NCI-H2227 (cell line): ENCODE measurements at regions not wholly inside any gene's neighbourhood (a gene's known extent, or its start where the extent isn't known, plus 50 kb on each side); places are given as distances from the start of the nearest gene placed in this dataset.
"Not testable (repeated sequence)": the region's sequence is repeated elsewhere in the genome, so short reads cannot be mapped to it uniquely, and the experiment has no call there.

Source experiments
- DNase-seq: peaks from one replicate; lab custom pipeline; 2025; ENCODE audit not compliant: unreplicated experiment; lab: John Stamatoyannopoulos, UW

DNA sequence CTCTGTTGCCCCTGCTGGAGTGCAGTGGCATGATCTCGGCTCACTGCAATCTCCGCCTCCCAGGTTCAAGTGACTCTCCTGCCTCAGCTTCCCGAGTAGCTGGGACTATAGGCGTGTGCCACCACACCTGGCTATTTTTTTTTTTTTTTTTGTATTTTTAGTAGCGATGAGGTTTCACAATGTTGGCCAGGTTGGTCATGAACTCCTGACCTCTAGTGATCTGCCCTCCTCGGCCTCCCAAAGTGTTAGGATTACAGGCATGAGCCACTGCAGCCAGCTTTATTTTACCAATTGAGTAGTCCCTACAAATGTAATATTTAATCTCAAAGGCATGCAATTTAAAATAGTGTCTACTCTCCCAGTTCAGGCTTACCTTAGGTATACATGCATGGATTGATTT, 1487.2 kb upstream of the WWC1 start:
- DNase-seq = not testable (repeated sequence)

DNA sequence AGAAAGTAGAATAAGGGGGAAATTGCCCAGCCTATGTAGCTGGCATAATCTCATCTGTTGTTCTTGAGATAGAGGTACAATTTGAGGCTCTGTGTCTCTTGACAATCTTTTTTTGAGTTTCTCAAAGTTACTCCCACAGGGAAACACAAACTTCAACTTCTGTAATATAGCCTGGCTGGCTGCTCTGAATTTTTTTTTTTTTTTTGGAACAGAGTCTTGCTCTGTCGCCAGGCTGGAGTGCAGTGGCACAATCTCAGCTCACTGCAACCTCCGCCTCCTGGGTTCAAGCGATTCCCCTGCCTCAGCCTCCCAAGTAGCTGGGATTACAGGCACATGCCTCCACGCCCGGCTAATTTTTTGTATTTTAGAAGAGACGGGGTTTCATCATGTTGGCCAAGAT, 1486.8 kb upstream of the WWC1 start:
- not testable (repeated sequence) for DNase-seq

DNA sequence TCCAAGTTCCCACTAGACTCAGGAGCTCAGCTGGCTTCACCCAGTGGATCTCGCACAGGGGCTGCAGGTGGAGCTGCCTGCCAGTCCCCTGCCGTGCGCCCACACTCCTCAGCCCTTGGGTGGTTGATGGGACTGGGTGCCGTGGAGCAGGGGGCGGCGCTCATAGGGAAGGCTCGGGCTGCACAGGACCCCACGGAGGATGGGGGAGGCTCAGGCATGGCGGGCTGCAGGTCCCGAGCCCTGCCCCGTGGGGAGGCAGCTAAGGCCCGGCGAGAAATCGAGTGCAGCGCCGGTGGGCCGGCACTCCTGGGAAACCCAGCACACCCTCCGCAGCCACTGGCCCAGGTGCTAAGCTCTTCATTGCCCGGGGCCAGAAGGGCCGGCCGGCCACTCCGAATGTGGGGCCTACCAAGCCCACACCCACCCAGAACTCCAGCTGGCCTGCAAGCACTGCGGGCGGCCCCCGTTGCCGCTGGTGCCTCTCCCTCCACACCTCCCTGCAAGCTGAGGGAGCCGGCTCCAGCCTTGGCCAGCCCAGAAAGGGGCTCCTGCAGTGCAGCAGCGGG, 1481.3 kb upstream of the WWC1 start:
- not testable (repeated sequence) for DNase-seq

DNA sequence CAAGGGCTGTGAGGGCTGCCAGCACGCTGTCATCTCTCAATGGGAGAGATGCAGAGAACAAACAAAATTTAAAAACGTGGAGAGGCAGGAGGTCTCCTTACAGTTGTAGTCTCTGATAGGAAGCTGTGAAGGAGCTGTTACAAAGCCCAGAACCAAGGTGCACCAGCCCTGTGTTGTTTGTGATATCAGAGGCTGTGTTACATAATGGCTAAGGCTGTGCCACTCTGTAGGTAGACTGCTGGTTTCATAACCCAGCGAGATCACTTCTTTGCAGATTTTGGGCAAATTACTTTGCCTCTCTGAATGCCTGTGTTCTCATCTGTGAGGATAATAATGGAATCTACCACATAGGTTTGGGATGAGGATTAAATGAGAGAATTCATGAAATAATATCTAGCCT, 1480.7 kb upstream of the WWC1 start:
- no peak for DNase-seq

- DNase-seq = no peak
Observed at GRCh38 chr5:166823360-166823759, 1468.1 kb upstream of the WWC1 start.

GRCh38 chr5:166834246-166834645, 1457.2 kb upstream of the WWC1 start:
- DNase-seq = no peak

DNA sequence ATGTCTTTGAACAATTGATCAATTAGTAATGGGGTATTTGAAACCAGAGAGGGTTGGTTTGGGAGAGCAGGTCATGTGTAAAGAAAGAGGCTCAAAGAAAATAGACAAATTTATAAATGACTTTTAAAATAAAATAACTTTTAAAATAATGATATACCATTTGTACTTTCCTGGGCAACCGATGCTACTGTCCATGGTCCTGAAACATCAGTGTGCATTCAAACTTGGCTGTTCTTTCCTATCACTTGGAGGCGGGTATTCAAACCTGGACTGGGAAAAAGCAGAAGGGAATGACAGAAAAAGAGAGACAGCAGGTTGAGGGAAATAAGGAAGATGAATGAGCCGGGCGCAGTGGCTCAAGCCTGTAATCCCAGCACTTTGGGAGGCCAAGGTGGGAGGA, 1446.4 kb upstream of the WWC1 start:
- DNase-seq = no peak

DNA sequence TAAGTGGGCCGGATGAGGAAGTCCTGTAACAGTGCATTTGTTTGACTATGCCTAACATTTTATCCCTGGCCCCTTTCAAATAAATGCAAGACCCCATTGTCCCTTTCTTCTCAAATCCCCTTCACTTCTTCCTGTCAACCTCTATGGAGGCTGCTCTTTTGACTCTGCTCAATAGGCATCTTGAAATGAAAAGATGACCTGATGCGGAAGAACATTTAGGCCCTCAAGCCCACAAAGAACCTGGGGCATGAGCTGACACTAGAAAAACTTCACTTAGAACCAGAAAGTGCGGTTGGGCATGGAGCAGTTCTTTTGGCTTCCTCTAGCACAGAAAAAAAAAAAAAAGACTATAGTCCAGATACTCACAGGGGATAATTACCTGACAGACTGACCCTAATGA, 1434.7 kb upstream of the WWC1 start:
- DNase-seq = no peak

DNA sequence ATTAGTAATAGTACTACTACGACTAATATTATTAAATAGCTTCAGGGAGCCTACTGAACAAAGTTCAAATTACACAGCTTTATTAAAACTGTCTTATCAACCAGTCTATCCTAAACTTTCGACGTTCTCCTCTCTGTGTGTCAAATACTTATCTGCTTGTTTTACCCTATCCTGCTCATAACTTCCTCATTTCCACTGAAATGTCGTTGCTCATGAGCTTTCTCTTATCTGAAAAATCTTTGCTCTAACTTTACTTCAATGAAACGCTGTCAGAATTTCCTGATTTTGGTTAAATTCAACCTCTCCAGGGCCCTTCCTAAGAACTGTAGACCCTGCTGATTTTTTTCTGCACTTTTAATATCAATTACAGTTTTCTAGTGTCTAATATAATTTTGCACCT, 1431.0 kb upstream of the WWC1 start:
- no peak for DNase-seq

GRCh38 chr5:166862581-166862980, 1428.9 kb upstream of the WWC1 start:
- DNase-seq = no peak

DNA sequence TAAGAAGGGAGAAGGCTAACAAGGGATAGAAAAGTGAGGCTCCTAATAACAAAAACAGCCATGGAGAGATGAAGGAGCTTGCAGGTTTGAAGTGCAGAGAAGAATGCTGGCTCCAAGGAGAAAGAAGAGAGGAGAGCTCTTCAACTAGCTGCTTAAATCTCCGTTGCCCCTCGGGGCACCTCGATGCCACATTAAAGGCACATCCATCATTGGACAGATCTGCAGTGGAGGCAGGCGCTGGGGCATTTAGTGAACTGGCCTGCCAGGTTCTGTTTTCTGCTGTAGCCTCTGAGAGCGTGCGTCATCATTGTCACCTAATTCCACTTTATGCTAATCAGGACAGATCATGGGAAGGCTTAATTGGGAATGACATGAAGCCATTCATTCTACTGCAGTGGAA, 1426.2 kb upstream of the WWC1 start:
- DNase-seq = no peak

DNA sequence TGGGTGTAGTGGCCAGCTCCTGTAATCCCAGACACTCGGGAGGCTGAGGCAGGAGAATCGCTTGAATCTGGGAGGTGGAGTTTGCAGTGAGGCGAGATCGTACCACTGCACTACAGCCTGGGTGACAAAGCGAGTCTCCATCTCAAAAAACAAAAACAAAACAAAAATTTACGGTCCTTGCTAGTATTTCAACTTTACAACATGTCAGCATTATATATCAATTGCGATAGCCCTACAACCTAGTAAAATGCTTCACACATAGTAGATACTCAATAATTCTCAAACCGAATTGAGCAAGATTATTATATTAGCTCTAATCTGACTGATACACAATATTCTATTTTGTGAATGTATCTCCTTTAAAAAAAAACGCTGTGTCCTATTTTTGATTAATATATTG, 1411.0 kb upstream of the WWC1 start:
- DNase-seq = no peak

GRCh38 chr5:166881802-166882201, 1409.6 kb upstream of the WWC1 start:
- DNase-seq = no peak

DNA sequence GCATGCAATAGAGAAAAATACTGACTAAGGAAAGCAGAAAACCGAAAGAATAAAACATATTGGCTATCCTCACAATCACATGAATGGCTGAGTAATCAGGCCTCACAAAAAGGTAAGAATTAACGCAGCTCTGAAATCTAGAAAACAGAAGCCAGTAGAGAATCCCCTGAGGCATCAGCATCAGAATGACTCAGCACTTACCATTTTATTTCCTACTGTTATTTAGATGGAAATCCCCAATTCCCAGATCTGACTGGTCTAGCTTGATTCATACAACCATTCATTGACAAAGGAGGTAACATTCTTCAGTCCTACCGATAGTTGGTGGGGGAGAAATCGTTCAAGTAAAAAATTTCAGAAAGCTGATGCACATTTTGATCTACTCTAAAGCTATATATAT, 1408.4 kb upstream of the WWC1 start:
- no peak for DNase-seq

DNA sequence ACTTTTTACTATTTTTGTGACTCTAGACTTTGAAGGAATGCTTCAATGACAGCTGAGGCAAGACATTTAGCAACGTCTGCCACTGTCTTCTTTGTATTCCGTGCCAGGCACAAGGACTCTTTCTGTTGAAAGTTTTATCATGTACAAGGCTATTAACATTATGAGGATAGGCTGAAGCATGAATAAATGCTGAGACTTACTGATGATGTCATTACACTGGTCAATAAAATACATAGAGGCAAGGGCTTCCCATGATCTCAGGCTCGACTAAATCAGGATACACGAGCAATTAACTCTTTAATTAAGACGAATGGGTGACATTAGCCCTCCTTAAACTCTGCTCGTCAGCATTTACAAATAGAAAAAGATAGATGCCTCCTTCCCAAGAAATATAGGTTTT, 1393.3 kb upstream of the WWC1 start:
- no peak for DNase-seq

GRCh38 chr5:166899343-166899742, 1392.1 kb upstream of the WWC1 start:
- DNase-seq = no peak

DNA sequence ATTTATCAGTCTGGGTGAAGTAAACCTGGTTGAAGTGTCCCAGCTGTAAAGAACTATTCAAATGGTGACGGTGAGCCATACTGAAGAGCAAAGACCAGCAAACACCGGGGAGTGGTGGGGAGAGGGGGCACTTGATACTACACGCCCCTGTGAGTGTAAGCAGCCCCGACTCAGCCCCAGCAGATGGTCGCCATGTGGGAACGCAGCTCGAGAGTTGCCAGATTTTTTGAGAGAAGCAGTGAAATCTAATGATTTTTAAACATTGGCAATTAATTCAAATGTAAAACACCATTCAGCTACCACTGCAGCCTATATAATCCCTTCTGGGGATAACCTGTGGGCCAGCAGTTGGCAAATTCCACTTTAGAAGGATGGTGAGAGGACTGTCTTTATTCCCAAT, 1386.9 kb upstream of the WWC1 start:
- no peak for DNase-seq

- DNase-seq = no peak
Observed at GRCh38 chr5:166906991-166907713, 1384.3 kb upstream of the WWC1 start.

- DNase-seq = no peak
Observed at GRCh38 chr5:166909040-166909439, 1382.4 kb upstream of the WWC1 start.

- DNase-seq = no peak
Observed at GRCh38 chr5:166909926-166910325, 1381.5 kb upstream of the WWC1 start.

GRCh38 chr5:166910995-166911394, 1380.5 kb upstream of the WWC1 start:
- no peak for DNase-seq

GRCh38 chr5:166916021-166916420, 1375.4 kb upstream of the WWC1 start:
- no peak for DNase-seq

GRCh38 chr5:166926138-166926537, 1365.3 kb upstream of the WWC1 start:
- DNase-seq = no peak
